SK-N-SH (cell line): ENCODE measurements at regions not wholly inside any gene's neighbourhood (a gene's known extent, or its start where the extent isn't known, plus 50 kb on each side); places are given as distances from the start of the nearest gene placed in this dataset.

Experiments used
- CTCF ChIA-PET: fragments of 300-600, 350-600 bp; formaldehyde crosslinking; extraction: SDS; loops from one replicate; lab custom pipeline; 2021; lab: Yijun Ruan, JAX
- POLR2A ChIA-PET: fragments of 350-600 bp; sonication (Branson Sonifier 250); formaldehyde crosslinking; extraction: SDS; loops from one replicate; lab custom pipeline; 2020; ENCODE audit warnings: antibody characterized with exemption, inconsistent platforms; lab: Yijun Ruan, JAX
- DNase-seq: peaks from one replicate; pipeline ENCODE4 v3.0.0; 2012
- H2AFZ ChIP-seq: fragments of 200-600 bp; sonication (generic); 2 replicates; pipeline ENCODE4 v1.8.1; 2016; ENCODE audit warnings: antibody characterized with exemption, mild to moderate bottlenecking, low read depth
- H3F3A ChIP-seq: fragments of 200-600 bp; sonication (generic); replicated peaks from 2 replicates; pipeline ENCODE3; 2016; ENCODE audit warnings: antibody characterized with exemption, mild to moderate bottlenecking; ENCODE audit not compliant: insufficient read depth
- H3K27ac ChIP-seq, 2 experiments: fragments of 200-500 bp in 1 of 2; fragments of 200-600 bp in 1 of 2; sonication (Bioruptor generic) in 1 of 2; sonication (generic), shearing (Covaris generic) in 1 of 2; 2 replicates each; pipeline versions ENCODE4 v1.5.1 to v1.6.1; 2014 to 2016; ENCODE audit warnings: low read depth in 2 of 2, inconsistent platforms in 1 of 2, low read length in 1 of 2, mild to moderate bottlenecking in 1 of 2, mixed read lengths in 1 of 2
- H3K27me3 ChIP-seq: fragments of 200-600 bp; sonication (generic), shearing (Covaris generic); 2 replicates; pipeline ENCODE4 v1.6.1; 2016; ENCODE audit warnings: mixed run types; ENCODE audit not compliant: insufficient read depth
- H3K36me3 ChIP-seq, 2 experiments: fragments of 200-500 bp in 1 of 2; fragments of 200-600 bp in 1 of 2; sonication (Bioruptor generic) in 1 of 2; sonication (generic) in 1 of 2; replicated peaks in 1 of 2; 2 replicates each; pipeline versions ENCODE3 to v1.5.1; 2014 to 2016; ENCODE audit warnings: low read length in 1 of 2, mild to moderate bottlenecking in 1 of 2; ENCODE audit not compliant: insufficient read depth in 2 of 2, control insufficient read depth in 1 of 2
- H3K4me1 ChIP-seq, 2 experiments: fragments of 200-500 bp in 1 of 2; fragments of 200-600 bp in 1 of 2; sonication (Bioruptor generic) in 1 of 2; sonication (generic), shearing (Covaris generic) in 1 of 2; 2 replicates each; pipeline versions ENCODE4 v1.5.1 to v1.6.1; 2014 to 2016; ENCODE audit warnings: low read depth in 1 of 2, low read length in 1 of 2, mixed run types in 1 of 2; ENCODE audit not compliant: insufficient read depth in 2 of 2, control insufficient read depth in 1 of 2
- H3K4me2 ChIP-seq: fragments of 200-600 bp; sonication (generic), shearing (Covaris generic); 2 replicates; pipeline ENCODE4 v1.6.1; 2017; ENCODE audit warnings: mixed run types
- H3K4me3 ChIP-seq, 2 experiments: fragments of 200-500 bp in 1 of 2; fragments of 200-600 bp in 1 of 2; sonication (Bioruptor generic) in 1 of 2; sonication (generic), shearing (Covaris generic) in 1 of 2; 2 replicates each; pipeline versions ENCODE4 v1.5.1 to v1.8.1; 2014 to 2016; ENCODE audit warnings: low read depth in 2 of 2, inconsistent platforms in 1 of 2, low read length in 1 of 2, mild to moderate bottlenecking in 1 of 2, mixed read lengths in 1 of 2, moderate library complexity in 1 of 2
- H3K79me2 ChIP-seq: fragments of 200-600 bp; sonication (generic); 2 replicates; pipeline ENCODE4 v1.8.1; 2017; ENCODE audit warnings: mild to moderate bottlenecking; ENCODE audit not compliant: insufficient read depth
- H3K9ac ChIP-seq: fragments of 200-600 bp; sonication (generic); 2 replicates; pipeline ENCODE4 v1.6.1; 2017; ENCODE audit warnings: mixed run types
- H3K9me2 ChIP-seq: fragments of 200-600 bp; sonication (generic); 2 replicates; pipeline ENCODE4 v1.6.1; 2017; ENCODE audit warnings: mixed run types
- H3K9me3 ChIP-seq: fragments of 200-600 bp; sonication (generic); 2 replicates; pipeline ENCODE4 v1.6.1; 2017; ENCODE audit warnings: mixed run types, mild to moderate bottlenecking, moderate library complexity
- H4K20me1 ChIP-seq: fragments of 200-600 bp; sonication (generic); 2 replicates; pipeline ENCODE4 v1.6.1; 2017; ENCODE audit warnings: mild to moderate bottlenecking, mixed run types; ENCODE audit not compliant: insufficient read depth
- ELF1 ChIP-seq: IDR thresholded peaks from 2 replicates; pipeline ENCODE4 v1.4.0; 2012
- FOSL2 ChIP-seq: IDR thresholded peaks from 2 replicates; pipeline ENCODE4 v1.4.0; 2012; ENCODE audit warnings: low read depth, mild to moderate bottlenecking, moderate library complexity, borderline replicate concordance
- FOXM1 ChIP-seq: IDR thresholded peaks from 2 replicates; pipeline ENCODE4 v1.4.0; 2012; ENCODE audit warnings: low read depth, mild to moderate bottlenecking
- GABPA ChIP-seq: IDR thresholded peaks from 2 replicates; pipeline ENCODE4 v1.4.0; 2012; ENCODE audit warnings: low read depth, mild to moderate bottlenecking
- IRF3 ChIP-seq: fragments of 150-350 bp; IDR thresholded peaks from 2 replicates; pipeline ENCODE4 v1.6.1; 2016; ENCODE audit warnings: mild to moderate bottlenecking, low read depth, low read length
- MAX ChIP-seq: IDR thresholded peaks from 2 replicates; pipeline ENCODE4 v1.4.0; 2012; ENCODE audit warnings: low read depth
- MEF2A ChIP-seq: IDR thresholded peaks from 2 replicates; pipeline ENCODE4 v1.4.0; 2012; ENCODE audit warnings: low read depth, borderline replicate concordance
- PBX3 ChIP-seq: IDR thresholded peaks from 2 replicates; pipeline ENCODE4; 2012
- RCOR1 ChIP-seq: fragments of 150-350 bp; IDR thresholded peaks from 2 replicates; pipeline ENCODE4 v1.6.1; 2017; ENCODE audit warnings: antibody characterized with exemption, low read length
- SIN3A ChIP-seq: IDR thresholded peaks from 2 replicates; pipeline ENCODE4 v1.6.1; 2012; ENCODE audit warnings: low read depth, mild to moderate bottlenecking, low read length, moderate library complexity, borderline replicate concordance
- USF1 ChIP-seq: IDR thresholded peaks from 2 replicates; pipeline ENCODE4 v1.4.0; 2012; ENCODE audit warnings: low read depth, borderline replicate concordance
- YY1 ChIP-seq: IDR thresholded peaks from 2 replicates; pipeline ENCODE4 v1.4.0; 2012; ENCODE audit warnings: low read depth, mild to moderate bottlenecking
- WGBS: methylation state at CpG from one replicate; pipeline ENCODE4 v1.1.6; 2017; ENCODE audit warnings: low lambda C conversion rate; 5-methylcytosine and 5-hydroxymethylcytosine counted together

GRCh38 chr12:127113945-127114344 is 1153.0 kb upstream of the TMEM132C start (continued):
- no peak for TF ChIP-seq USF1

GRCh38 chr12:127115468-127116035 is 1151.4 kb upstream of the TMEM132C start:
- Histone ChIP-seq H3K9me2 (no peaks in the 10 kb centered on the region), H2AFZ (no peak overlapping the region), H3K36me3 (no peaks in the 10 kb centered on the region), H3K79me2 (no peaks in the 10 kb centered on the region), H3K4me2 (no peak overlapping the region), H4K20me1 (no peaks in the 10 kb centered on the region), H3K4me1 (peaks cover 0 to 3% of the 10 kb centered on the region in 2 experiments; a peak in 1 of 4 replicates), H3K9me3 (no peaks in the 10 kb centered on the region), H3K4me3 (no peak overlapping the region), H3K27ac (no peak overlapping the region), H3F3A (no peaks in the 10 kb centered on the region), H3K27me3 (no peaks in the 10 kb centered on the region), H3K9ac (no peak overlapping the region)
- ChIA-PET POLR2A (no interaction called here), CTCF (interaction anchor here (0.6 to 1.6 kb wide), 3 partner anchors 13 to 266 kb away, joined by 3 to 5 read pairs (median 4); no protein-coding TSS in a partner anchor)
- 24% methylated on average over 4 of the region's 4 CpGs for WGBS
- TF ChIP-seq MEF2A = no peak
- no peak for TF ChIP-seq RCOR1
- no peak for TF ChIP-seq SIN3A
- TF ChIP-seq YY1 = no peak
- TF ChIP-seq MAX = no peak
- TF ChIP-seq GABPA = no peak
- no peak for TF ChIP-seq PBX3
- TF ChIP-seq USF1 = no peak
- TF ChIP-seq FOSL2 = no peak
- no peak for TF ChIP-seq FOXM1
- no peak for TF ChIP-seq ELF1
- TF ChIP-seq IRF3 = no peak
- no peak for DNase-seq
